Spleen (tissue), 7 donors: ENCODE measurements at regions not wholly inside any gene's neighbourhood (a gene's known extent, or its start where the extent isn't known, plus 50 kb on each side); places are given as distances from the start of the nearest gene placed in this dataset.

ENCODE experiments used
- POLR2A ChIP-seq, 3 donors: fragments of 450-650 bp; IDR thresholded peaks; one replicate each; pipeline ENCODE4 v1.5.1; 2017; ENCODE audit warnings: antibody characterized with exemption in 3 of 3, mild to moderate bottlenecking in 1 of 3
- POLR2AphosphoS5 ChIP-seq, 3 donors: sonication (generic); formaldehyde crosslinking; IDR thresholded peaks; one replicate each; pipeline ENCODE4 v1.5.1; 2017; ENCODE audit warnings: antibody characterized with exemption in 3 of 3
- TF ChIP-seq, protein P1 (sequence below), 11 experiments: fragments of 200-600 bp in 7 of 11; fragments of 450-650 bp in 4 of 11; sonication (generic) in 4 of 11; IDR thresholded peaks in 8 of 11; conservative IDR thresholded peaks in 3 of 11; 1 replicate in 7 of 11; 2 replicates in 4 of 11; pipeline versions ENCODE4 v1.4.0 to v1.8.0; 2016 to 2021; ENCODE audit warnings: antibody characterized with exemption in 11 of 11, inconsistent platforms in 4 of 11, mild to moderate bottlenecking in 1 of 11
- donor health status: DM: no; HTN: no; CAD: no; lungs with moderate emphysema.
- donor health status: DM: no; HTN: no; CAD: no.
- donor health status: DM: no; HTN: no; CAD: no.

DNA sequence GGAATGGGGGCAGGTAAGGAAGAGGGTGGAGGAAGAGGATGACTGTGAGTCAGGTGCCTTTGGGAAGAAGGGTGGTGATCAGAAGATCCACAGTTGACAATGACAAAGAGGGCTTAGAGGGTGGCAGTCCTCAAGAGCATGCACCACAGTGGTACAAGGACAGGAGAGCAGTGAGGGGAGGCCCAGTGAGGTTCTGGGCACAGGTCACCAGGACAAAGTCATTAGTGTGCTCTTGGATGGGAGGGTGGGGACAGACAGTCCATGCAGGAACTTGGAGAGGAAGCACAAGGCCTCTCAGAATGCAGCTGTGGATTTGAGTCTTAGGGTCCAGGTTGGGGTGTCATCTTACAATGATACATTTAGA, 75.1 kb downstream of the RHOU start:
- TF ChIP-seq, protein P1, sequence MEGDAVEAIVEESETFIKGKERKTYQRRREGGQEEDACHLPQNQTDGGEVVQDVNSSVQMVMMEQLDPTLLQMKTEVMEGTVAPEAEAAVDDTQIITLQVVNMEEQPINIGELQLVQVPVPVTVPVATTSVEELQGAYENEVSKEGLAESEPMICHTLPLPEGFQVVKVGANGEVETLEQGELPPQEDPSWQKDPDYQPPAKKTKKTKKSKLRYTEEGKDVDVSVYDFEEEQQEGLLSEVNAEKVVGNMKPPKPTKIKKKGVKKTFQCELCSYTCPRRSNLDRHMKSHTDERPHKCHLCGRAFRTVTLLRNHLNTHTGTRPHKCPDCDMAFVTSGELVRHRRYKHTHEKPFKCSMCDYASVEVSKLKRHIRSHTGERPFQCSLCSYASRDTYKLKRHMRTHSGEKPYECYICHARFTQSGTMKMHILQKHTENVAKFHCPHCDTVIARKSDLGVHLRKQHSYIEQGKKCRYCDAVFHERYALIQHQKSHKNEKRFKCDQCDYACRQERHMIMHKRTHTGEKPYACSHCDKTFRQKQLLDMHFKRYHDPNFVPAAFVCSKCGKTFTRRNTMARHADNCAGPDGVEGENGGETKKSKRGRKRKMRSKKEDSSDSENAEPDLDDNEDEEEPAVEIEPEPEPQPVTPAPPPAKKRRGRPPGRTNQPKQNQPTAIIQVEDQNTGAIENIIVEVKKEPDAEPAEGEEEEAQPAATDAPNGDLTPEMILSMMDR (IDR thresholded peaks at IDR 0.05 in 8 of 11, conservative IDR thresholded peaks at IDR 0.05 in 3 of 11) = no peak
- TF ChIP-seq POLR2AphosphoS5 (IDR thresholded peaks at IDR 0.05) (no peak), POLR2A (IDR thresholded peaks at IDR 0.05) (no peak)
